IMR-90 (cell line): ENCODE measurements at regions not wholly inside any gene's neighbourhood (a gene's known extent, or its start where the extent isn't known, plus 50 kb on each side); places are given as distances from the start of the nearest gene placed in this dataset.

Experiments
- ATAC-seq: fragments of 200-7000 bp; cut with Tn5 transposase; 2 replicates; pipeline ENCODE4 v1.9.1; 2020; ENCODE audit warnings: low read depth, mild to moderate bottlenecking, moderate library complexity
- BruUV-seq: library from RNA; stranded (reverse); fragments of 400-500 nt; replicated peaks from 2 replicates; lab custom pipeline; 2021; lab: Mats Ljungman, UMichigan
- CTCF ChIA-PET: fragments of 300-600 bp; formaldehyde crosslinking; extraction: SDS; loops from one replicate; lab custom pipeline; 2021; ENCODE audit warnings: antibody characterized with exemption; lab: Yijun Ruan, JAX
- POLR2A ChIA-PET: fragments of 300-600 bp; sonication (Branson Sonifier 250); formaldehyde crosslinking; loops from one replicate; lab custom pipeline; 2022; ENCODE audit warnings: antibody characterized with exemption; ENCODE audit not compliant: unreplicated experiment; lab: Charles Lee
- DNase-seq: peaks from one replicate; pipeline ENCODE4 v3.0.0; 2013
- H2AFZ ChIP-seq: replicated peaks from 2 replicates; pipeline ENCODE3; 2013; ENCODE audit warnings: low read length, mild to moderate bottlenecking; ENCODE audit not compliant: poor library complexity
- H2AK5ac ChIP-seq: 2 replicates; pipeline ENCODE4 v1.6.1; 2013; ENCODE audit warnings: low read depth, low read length, inconsistent platforms
- H2AK9ac ChIP-seq: replicated peaks from 2 replicates; pipeline ENCODE3; 2013; ENCODE audit warnings: mild to moderate bottlenecking, low read depth, low read length, moderate library complexity; ENCODE audit not compliant: poor library complexity
- H2BK120ac ChIP-seq: 2 replicates; pipeline ENCODE4 v1.6.1; 2013; ENCODE audit warnings: low read depth, low read length, inconsistent platforms
- H2BK15ac ChIP-seq: 3 replicates; pipeline ENCODE4 v1.6.1; 2013; ENCODE audit warnings: low read depth, low read length, inconsistent platforms
- H2BK20ac ChIP-seq: 2 replicates; pipeline ENCODE4 v1.6.1; 2013; ENCODE audit warnings: low read depth, mild to moderate bottlenecking, inconsistent platforms, low read length, moderate library complexity
- H2BK5ac ChIP-seq: 2 replicates; pipeline ENCODE4 v1.6.1; 2013; ENCODE audit warnings: mild to moderate bottlenecking, low read depth, low read length, inconsistent platforms; ENCODE audit not compliant: poor library complexity, severe bottlenecking
- H3K14ac ChIP-seq: replicated peaks from 2 replicates; pipeline ENCODE4 v1.6.1; 2013; ENCODE audit warnings: low read depth, low read length, inconsistent platforms
- H3K18ac ChIP-seq: 2 replicates; pipeline ENCODE4 v1.6.1; 2013; ENCODE audit warnings: low read depth, low read length, control low read depth
- H3K23ac ChIP-seq: 2 replicates; pipeline ENCODE4 v1.6.1; 2013; ENCODE audit warnings: low read depth, low read length, inconsistent platforms
- H3K27ac ChIP-seq: 2 replicates; pipeline ENCODE4 v1.5.1; 2013; ENCODE audit warnings: mild to moderate bottlenecking, control low read depth, low read length; ENCODE audit not compliant: insufficient read depth
- H3K27me3 ChIP-seq: 2 replicates; pipeline ENCODE4 v1.6.1; 2013; ENCODE audit warnings: low read length; ENCODE audit not compliant: control insufficient read depth, insufficient read depth
- H3K36me3 ChIP-seq: 2 replicates; pipeline ENCODE4 v1.6.1; 2013; ENCODE audit warnings: low read length, mixed read lengths; ENCODE audit not compliant: control insufficient read depth, insufficient read depth
- H3K4ac ChIP-seq: 2 replicates; pipeline ENCODE4 v1.6.1; 2013; ENCODE audit warnings: low read depth, low read length, inconsistent platforms
- H3K4me1 ChIP-seq: 2 replicates; pipeline ENCODE4 v1.6.1; 2013; ENCODE audit warnings: low read length, mixed read lengths; ENCODE audit not compliant: control insufficient read depth, insufficient read depth
- H3K4me2 ChIP-seq: 2 replicates; pipeline ENCODE4 v1.6.1; 2013; ENCODE audit warnings: low read depth, mild to moderate bottlenecking, control low read depth, low read length, moderate library complexity
- H3K4me3 ChIP-seq: 2 replicates; pipeline ENCODE4 v1.5.1; 2013; ENCODE audit warnings: low read depth, mild to moderate bottlenecking, control low read depth, low read length, moderate library complexity; ENCODE audit not compliant: insufficient read depth
- H3K56ac ChIP-seq: 2 replicates; pipeline ENCODE4 v1.6.1; 2013; ENCODE audit warnings: low read length, inconsistent platforms; ENCODE audit not compliant: insufficient read depth; ENCODE audit errors: extremely low read depth
- H3K79me1 ChIP-seq, 2 experiments: 2 replicates each; pipeline ENCODE4 v1.6.1; 2013; ENCODE audit warnings: low read length in 2 of 2, inconsistent platforms in 1 of 2, low read depth in 1 of 2
- H3K9ac ChIP-seq: 2 replicates; pipeline ENCODE4 v1.6.1; 2013; ENCODE audit warnings: low read depth, low read length, control low read depth
- H3K9me1 ChIP-seq: 2 replicates; pipeline ENCODE4 v1.6.1; 2013; ENCODE audit warnings: low read length, inconsistent platforms; ENCODE audit not compliant: insufficient read depth
- H3K9me3 ChIP-seq: 2 replicates; pipeline ENCODE4 v1.6.1; 2013; ENCODE audit warnings: low read length; ENCODE audit not compliant: control insufficient read depth, insufficient read depth
- H4K20me1 ChIP-seq: 2 replicates; pipeline ENCODE4 v1.6.1; 2013; ENCODE audit warnings: low read length, inconsistent platforms; ENCODE audit not compliant: insufficient read depth
- H4K5ac ChIP-seq: 2 replicates; pipeline ENCODE4 v1.6.1; 2013; ENCODE audit warnings: mild to moderate bottlenecking, low read depth, low read length, control low read depth
- H4K8ac ChIP-seq, 2 experiments: 2 replicates each; pipeline ENCODE4 v1.6.1; 2013; ENCODE audit warnings: low read depth in 2 of 2, low read length in 2 of 2, control low read depth in 1 of 2, inconsistent platforms in 1 of 2
- H4K91ac ChIP-seq: 2 replicates; pipeline ENCODE4 v1.6.1; 2013; ENCODE audit warnings: low read depth, low read length, inconsistent platforms; ENCODE audit not compliant: insufficient read depth
- BHLHE40 ChIP-seq: fragments of 150-350 bp; IDR thresholded peaks from 2 replicates; pipeline ENCODE4 v1.6.1; 2016; ENCODE audit warnings: mild to moderate bottlenecking, low read depth, low read length
- CEBPB ChIP-seq: IDR thresholded peaks from 2 replicates; pipeline ENCODE4 v1.6.1; 2012; ENCODE audit warnings: low read depth, low read length, improper control_type of control experiment
- CHD1 ChIP-seq: IDR thresholded peaks from 2 replicates; pipeline ENCODE4 v1.6.1; 2012; ENCODE audit warnings: low read depth, low read length, improper control_type of control experiment
- FOS ChIP-seq: fragments of 150-350 bp; IDR thresholded peaks from 2 replicates; pipeline ENCODE4 v1.6.1; 2016; ENCODE audit warnings: low read depth, low read length
- MAFK ChIP-seq: IDR thresholded peaks from 2 replicates; pipeline ENCODE4 v1.6.1; 2012; ENCODE audit warnings: low read depth, low read length, improper control_type of control experiment
- MAZ ChIP-seq: IDR thresholded peaks from 2 replicates; pipeline ENCODE4 v1.6.1; 2012; ENCODE audit warnings: low read depth, mild to moderate bottlenecking, low read length, improper control_type of control experiment, moderate library complexity, borderline replicate concordance
- NFE2L2 ChIP-seq: fragments of 150-350 bp; IDR thresholded peaks from 2 replicates; pipeline ENCODE4 v1.6.1; 2016; ENCODE audit warnings: low read depth, mild to moderate bottlenecking, low read length
- POLR2A ChIP-seq: IDR thresholded peaks from 2 replicates; pipeline ENCODE4 v1.6.1; 2012; ENCODE audit warnings: mild to moderate bottlenecking, low read depth, low read length
- RAD21 ChIP-seq: IDR thresholded peaks from 2 replicates; pipeline ENCODE4 v1.6.1; 2012; ENCODE audit warnings: low read length, improper control_type of control experiment
- RCOR1 ChIP-seq: IDR thresholded peaks from 2 replicates; pipeline ENCODE4 v1.6.1; 2012; ENCODE audit warnings: mild to moderate bottlenecking, low read length, improper control_type of control experiment; ENCODE audit not compliant: insufficient replicate concordance
- WGBS, 2 experiments: methylation state at CpG; one replicate each; pipeline versions ENCODE4 v1.1.5 to v1.1.7; 2013; ENCODE audit warnings: missing lambda C conversion rate in 2 of 2; ENCODE audit not compliant: insufficient read length in 1 of 2; ENCODE audit errors: extremely low coverage in 2 of 2; 5-methylcytosine and 5-hydroxymethylcytosine counted together
- dilution Hi-C: fragments of 300-500 bp; cut with HindIII; formaldehyde crosslinking; loops from one replicate; pipeline ENCODE4 v1.14.3; 2018; ENCODE audit warnings: low sequenced_read_pairs; ENCODE audit not compliant: unreplicated experiment
- in situ Hi-C: fragments of 300-500 bp; cut with MboI; formaldehyde crosslinking; loops from 3 replicates; pipeline ENCODE4 v1.14.3; 2019; ENCODE audit warnings: low sequenced_read_pairs, inconsistent platforms, mixed read lengths
- intact Hi-C: fragments of 100-400 bp; cut with micrococcal nuclease; formaldehyde crosslinking; loops from 2 replicates; pipeline ENCODE4 v1.10.0; 2022
- TF ChIP-seq, protein P1 (sequence below): fragments of 150-350 bp; IDR thresholded peaks from 2 replicates; pipeline ENCODE4 v1.6.1; 2016; ENCODE audit warnings: low read depth, mild to moderate bottlenecking, low read length, moderate library complexity, borderline replicate concordance
- TF ChIP-seq, protein P2 (sequence below): fragments of 150-350 bp; IDR thresholded peaks from 2 replicates; pipeline ENCODE4 v1.6.1; 2017; ENCODE audit warnings: mild to moderate bottlenecking, antibody characterized with exemption, low read length, low read depth

DNA sequence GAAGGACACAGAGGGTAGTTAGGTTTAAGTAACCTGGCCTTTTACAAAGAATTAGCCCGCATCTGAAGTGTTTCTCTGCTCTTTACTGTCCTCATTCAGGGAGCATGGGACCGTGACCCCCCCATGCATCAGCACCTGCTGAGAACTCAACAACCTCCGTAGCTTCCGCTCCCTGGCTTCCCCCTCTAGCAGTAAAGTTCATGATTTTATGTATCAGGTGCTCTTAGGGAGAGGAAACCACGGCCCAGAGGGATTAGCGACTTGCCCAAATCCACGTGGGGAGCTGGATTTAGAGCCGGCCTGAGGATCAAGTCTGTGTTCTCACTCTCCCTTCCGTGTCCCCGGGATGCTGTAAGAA lies 284.6 kb upstream of the GATB start:
- no peak for DNase-seq
- Histone ChIP-seq H3K9me3 (no peaks in the 10 kb centered on the region), H3K4me1 (peaks cover 4% of the 10 kb centered on the region; the same call in 1 of the 2 replicates), H3K9me1 (no peaks in the 10 kb centered on the region), H3K18ac (no peak overlapping the region), H4K5ac (no peak overlapping the region), H3K27me3 (peaks cover 16% of the 10 kb centered on the region), H2AK9ac (no peak overlapping the region), H4K20me1 (no peaks in the 10 kb centered on the region), H3K27ac (no peak overlapping the region), H3K4me3 (no peak overlapping the region), H2BK5ac (no peak overlapping the region), H3K14ac (no peak overlapping the region), H4K8ac (peak overlapping the region in 1 of 2 experiments; percentile 5; a peak in 1 of 4 replicates), H3K36me3 (no peaks in the 10 kb centered on the region), H4K91ac (no peak overlapping the region), H2AFZ (peak overlapping the region; percentile 79), H3K23ac (no peak overlapping the region), H3K4ac (no peak overlapping the region), H3K56ac (no peak overlapping the region), H3K79me1 (no peaks in the 10 kb centered on the region), H2AK5ac (no peak overlapping the region), H2BK120ac (no peak overlapping the region), H3K4me2 (no peak overlapping the region), H2BK15ac (no peak overlapping the region), H3K9ac (no peak overlapping the region), H2BK20ac (no peak overlapping the region)
- TF ChIP-seq RCOR1 (no peak), MAZ (no peak), MAFK (no peak), BHLHE40 (no peak), CHD1 (no peak), CEBPB (no peak), RAD21 (no peak), POLR2A (no peak), FOS (no peak), NFE2L2 (no peak)
- TF ChIP-seq, protein P1, sequence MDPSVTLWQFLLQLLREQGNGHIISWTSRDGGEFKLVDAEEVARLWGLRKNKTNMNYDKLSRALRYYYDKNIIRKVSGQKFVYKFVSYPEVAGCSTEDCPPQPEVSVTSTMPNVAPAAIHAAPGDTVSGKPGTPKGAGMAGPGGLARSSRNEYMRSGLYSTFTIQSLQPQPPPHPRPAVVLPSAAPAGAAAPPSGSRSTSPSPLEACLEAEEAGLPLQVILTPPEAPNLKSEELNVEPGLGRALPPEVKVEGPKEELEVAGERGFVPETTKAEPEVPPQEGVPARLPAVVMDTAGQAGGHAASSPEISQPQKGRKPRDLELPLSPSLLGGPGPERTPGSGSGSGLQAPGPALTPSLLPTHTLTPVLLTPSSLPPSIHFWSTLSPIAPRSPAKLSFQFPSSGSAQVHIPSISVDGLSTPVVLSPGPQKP = no peak
- TF ChIP-seq, protein P2, sequence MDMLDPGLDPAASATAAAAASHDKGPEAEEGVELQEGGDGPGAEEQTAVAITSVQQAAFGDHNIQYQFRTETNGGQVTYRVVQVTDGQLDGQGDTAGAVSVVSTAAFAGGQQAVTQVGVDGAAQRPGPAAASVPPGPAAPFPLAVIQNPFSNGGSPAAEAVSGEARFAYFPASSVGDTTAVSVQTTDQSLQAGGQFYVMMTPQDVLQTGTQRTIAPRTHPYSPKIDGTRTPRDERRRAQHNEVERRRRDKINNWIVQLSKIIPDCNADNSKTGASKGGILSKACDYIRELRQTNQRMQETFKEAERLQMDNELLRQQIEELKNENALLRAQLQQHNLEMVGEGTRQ = no peak
- in situ Hi-C loops = no loop called here
- no peak for ATAC-seq
- dilution Hi-C loops = no loop called here
- WGBS, 2 experiments = 27% methylated on average over 3 of the region's 10 CpGs; no CpG with 5 or more reads in 1 of the 2 experiments
- ChIA-PET POLR2A (no interaction called here), CTCF (no interaction called here)
- intact Hi-C loops = no loop called here
- BruUV-seq = no TSS peak
